DMS53 treated with DMSO at 0.1 percent for 48 hours (cell line): ENCODE measurements at regions not wholly inside any gene's neighbourhood (a gene's known extent, or its start where the extent isn't known, plus 50 kb on each side); places are given as distances from the start of the nearest gene placed in this dataset.
A peak's percentile ranks its signal among the peaks of the same experiment; 100 is the strongest.

ENCODE experiments used
- DNase-seq: peaks from one replicate; lab custom pipeline; 2025; ENCODE audit not compliant: unreplicated experiment; lab: John Stamatoyannopoulos, UW

DNA sequence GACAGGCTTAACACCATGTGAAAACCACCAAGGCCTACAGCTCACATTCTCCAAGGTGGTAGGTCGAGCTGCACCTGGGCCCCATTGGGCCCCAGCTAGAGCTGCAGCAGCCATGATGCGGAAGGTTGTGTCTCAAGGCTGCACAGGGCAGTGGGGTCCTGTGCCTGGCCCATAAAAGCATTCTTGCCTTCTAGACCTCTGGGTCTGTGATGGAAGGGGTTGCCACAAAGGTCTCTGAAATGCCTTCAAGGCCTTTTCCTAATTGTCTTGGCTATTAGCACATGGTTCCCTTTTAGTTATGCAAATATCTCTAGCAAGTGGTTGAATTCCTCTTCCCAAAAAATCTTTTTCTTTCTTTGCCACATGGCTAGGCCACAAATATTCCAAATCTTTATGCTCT, 52.5 kb upstream of the C11orf58 start:
- no peak for DNase-seq

DNA sequence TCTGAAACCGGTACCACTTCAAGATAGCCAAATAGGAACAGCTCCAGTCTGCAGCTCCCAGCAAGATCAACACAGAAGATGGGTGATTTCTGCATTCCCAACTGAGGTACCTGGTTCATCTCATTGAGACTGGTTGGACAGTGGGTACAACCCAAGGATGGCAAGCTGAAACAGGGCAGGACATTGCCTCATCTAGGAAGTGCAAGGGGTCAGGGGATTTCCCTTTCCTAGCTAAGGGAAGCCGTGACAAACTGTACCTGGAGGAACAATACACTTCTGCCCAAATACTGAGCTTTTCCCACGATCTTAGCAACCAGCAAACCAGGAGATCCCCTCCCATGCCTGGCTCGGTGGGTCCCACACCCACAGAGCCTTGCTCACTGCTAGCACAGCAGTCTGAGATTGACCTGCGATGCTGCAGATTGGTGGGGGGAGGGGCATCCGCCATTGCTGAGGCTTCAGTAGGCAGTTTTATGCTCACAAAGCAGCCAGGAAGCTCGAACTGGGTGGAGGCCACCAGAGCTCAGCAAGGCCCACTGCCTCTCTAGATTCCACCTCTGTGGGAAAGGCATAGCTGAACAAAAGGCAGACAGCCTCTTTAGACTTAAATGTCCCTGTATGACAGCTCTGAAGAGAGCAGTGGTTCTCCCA, 59.9 kb upstream of the C11orf58 start:
- DNase-seq = no peak

DNA sequence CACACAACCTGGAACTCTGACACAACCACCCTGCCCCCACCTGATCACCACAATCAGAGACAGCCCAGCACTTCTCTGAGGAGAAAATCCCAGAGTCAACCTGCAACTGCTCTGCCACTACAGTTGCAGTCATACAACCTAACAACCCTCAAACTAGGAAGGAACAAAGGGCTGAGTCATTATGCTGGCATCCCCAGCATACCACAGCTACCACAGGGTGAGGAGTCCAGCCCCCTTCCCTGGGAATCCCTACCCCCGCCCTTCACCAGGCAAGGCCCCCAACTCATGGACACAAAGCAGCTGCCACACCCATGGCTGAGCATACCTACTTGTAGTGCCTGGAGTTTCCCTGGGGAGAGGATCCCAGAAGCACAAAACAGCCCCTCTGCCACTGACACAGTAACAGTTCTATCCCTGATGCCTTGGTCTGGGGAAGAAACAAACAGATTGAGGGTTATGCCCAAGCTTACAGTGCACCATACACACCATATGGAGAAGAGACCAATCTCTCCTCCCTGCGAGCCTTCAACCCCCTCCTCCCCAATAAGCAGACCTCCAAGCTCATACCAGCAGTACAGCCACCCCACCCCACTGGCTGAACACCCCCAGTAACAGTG, 68.5 kb upstream of the C11orf58 start:
- DNase-seq = no peak

DNA sequence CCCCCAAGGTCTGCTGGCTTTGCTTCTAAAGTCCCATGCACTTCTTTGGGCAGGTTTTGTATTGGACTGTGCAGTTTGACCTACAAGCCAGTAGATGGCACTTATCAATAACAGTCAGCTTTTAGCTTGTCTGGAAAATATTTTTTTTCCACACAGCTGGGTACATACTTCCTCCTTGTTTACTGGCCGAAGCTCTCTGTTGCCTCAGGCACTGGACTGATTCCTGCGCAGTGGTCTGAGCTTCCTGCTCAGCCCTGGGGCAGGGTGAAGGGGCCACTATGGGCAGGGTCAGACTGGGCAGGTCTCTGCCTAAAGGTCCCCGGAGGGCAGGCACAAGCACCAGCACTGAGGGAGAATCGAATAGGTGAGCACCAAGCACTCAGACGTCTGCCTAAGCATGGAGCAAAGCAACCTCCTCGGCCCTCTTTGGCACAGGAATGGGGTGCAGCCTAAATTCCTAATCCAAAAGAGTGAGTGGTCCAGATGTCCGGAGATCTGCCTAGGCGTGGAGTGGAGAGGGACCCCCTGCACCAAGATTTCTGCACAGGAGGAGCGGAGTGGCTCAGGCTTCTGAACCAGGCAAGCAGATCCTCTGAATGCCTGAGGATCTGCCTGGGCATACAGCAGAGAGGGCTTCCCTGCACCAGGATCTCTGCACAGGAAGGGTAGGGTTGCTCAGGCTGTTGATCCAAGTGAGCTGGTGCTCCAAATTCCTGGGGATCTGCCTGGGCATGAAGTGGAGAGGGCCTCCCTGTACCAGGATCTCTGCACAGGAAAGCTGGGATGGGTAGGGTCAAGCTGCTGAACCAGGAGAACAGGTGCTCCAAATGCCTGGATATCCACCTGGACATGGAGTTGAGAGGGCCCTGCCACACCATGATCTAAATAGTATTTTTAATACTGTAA, 105.9 kb upstream of the C11orf58 start:
- peak; percentile 47 for DNase-seq

DNA sequence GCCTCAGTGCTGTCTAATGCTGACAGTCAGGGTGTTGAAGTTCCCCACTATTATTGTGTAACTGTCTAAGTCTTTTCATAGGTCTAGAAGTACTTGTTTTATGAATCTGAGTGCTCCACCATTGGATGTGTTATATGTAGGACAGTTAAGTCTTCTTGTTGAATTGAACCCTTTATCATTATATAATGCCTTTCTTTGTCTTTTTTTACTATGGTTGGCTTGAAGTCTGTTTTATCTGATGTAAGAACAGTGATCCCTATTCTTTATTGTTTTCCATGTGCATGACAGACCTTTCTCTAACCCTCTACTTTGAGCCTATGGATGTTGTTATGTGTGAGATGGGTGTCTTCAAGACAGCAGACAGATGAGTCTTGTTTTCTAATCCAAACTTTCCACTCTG, 107.8 kb upstream of the C11orf58 start:
- no peak for DNase-seq

DNA sequence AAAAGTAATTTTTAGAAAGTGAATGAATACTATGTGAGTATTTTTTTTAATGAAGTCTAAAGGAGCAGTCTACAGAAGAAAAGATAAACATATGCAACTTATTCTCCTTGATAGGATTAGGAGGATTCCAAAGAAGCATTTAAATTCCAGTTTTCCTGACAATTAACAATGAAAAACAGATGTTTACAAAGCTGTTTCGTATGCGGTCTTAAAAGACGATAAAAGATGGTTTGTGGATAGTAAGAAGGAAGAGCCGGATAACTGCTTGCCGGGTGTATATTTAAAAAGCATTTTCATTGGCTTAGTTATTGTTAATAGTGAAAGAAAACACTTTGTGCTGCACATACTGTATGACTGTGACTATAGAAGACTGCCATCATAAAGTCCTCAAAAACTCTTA, 120.0 kb upstream of the C11orf58 start:
- DNase-seq = no peak

DNA sequence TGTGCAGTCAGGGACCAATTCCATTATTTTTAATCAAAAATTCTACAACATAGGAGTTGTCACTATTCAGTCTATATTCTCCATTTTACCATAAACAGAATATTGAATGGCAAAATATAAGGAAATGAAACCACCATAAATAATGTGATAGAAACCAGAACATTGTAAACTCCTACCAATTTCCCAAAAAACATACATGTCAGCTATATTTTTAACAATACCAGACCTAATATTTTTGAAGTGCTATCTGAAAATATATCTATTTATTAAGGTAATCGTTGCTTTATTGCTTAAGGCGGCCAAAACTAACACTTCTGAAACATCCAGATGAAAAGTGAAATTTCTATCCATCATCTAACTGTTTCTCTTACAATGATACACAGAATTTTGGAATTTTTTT, 123.0 kb upstream of the C11orf58 start:
- no peak for DNase-seq

DNA sequence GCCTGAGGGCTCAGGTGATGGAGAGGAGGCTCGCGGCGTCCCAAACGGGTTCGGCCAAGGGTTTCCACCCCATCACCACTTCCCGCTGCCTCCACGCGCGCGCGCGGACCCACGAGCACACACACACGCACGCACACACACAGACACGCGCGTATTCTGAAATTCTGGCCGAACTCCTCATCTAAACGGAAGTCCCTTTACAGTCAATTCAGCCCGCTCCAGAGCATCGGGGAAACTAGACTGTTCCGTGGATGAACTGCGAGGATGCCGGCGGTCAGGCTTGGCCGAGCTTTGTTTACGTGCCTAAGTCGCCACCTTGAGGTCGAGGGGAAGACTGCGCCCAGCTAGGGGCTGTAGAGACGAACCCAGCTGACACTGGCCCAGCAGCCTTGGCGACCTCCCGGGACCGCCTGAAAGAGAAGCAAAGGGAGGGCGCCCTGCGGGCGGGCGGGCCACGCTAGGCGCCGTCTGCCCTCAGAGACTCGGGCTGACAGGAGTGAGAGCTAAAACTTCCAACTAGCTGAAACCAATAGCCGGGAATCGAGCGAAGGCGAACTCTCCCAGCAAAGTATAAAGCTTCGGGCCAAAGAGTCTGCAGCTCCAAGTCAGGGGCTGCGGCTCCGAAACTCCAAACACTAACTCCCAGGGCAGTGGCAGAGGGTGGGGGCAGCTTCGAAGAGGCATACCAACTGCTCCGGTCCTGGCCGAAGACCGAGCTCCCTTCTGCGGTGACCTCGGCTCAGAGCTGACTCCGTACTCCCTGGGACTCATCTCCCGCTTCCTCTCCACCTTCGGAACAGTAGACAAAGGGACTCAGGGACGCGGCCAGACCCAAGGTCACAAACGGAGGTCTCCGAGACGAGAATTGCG, 124.7 kb upstream of the C11orf58 start:
- peak; percentile 73 for DNase-seq

DNA sequence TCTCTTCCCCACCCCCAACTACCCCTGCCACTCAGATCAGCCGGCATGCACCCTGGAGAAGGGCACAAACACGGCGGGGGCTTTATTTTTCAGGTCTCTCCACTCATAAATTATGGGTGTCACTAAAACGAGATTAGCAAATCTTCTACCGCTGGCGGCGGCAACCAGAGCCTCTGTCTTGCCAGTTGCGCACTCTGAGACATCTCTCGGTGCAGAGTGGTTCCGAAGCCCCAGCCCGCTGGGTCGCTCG, 125.3 kb upstream of the C11orf58 start:
- DNase-seq = peak; percentile 28

DNA sequence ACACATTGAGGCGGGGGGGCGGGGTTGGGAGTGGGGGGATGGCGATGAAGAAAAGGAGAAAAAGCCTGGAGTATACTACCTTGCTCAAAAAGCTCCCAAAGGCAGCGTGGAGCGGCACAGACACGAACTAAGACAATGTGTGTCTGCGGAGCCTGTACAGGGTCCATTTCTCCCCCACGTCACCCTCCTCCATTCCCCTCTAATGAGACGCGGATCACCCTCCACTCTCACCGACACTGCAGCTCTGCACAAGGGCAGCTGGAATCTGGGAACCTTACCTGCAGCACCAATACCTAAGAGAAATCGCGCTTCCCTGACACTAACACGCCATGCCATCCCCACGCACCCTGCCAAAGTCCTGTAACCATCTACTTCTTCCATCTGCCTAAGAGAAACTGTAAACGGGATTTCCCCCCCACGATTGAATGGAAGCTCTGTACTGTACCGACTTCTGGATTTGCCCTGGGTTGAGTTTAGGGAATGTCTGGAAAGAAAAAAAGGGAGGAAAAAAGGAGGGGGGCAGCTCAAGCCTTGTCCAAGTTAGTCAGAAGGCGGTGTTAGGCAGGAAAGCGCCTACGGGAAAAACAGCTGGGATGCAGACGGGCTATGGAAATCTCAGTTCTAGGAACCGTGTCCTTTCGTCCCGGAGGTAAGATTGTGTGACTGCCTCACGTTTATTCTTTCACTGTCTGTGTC, 125.7 kb upstream of the C11orf58 start:
- DNase-seq = peak; percentile 26

DNA sequence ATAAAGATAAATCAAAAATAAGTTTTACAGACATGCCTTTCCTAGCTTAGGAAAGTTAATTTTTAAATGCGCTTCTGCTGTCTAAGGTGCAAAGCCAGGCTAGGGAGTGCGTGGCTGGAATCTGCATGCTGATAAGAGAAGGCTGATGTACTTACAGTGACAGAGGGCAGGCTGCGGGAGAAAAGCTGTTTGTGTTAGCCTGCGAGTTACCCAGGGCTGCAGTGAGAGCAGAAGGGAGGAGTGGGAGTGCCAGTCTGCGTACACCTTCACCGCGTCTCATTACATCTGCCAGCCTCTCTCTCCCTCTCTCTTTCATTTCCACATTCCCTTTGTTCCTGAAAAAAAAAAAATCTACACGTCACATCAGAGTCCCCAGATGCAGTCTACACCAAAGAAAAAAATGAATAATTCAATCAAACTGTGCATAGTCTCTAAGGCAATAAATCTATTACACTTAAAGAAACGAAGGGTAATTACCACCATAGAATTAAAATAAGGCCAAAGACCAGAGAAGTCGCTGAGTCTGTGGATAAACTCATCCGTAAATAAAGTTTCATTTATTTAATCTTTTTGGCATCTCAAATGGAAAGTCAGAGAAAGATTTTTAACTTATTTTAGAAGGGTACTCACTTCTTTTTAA, 126.4 kb upstream of the C11orf58 start:
- no peak for DNase-seq

DNA sequence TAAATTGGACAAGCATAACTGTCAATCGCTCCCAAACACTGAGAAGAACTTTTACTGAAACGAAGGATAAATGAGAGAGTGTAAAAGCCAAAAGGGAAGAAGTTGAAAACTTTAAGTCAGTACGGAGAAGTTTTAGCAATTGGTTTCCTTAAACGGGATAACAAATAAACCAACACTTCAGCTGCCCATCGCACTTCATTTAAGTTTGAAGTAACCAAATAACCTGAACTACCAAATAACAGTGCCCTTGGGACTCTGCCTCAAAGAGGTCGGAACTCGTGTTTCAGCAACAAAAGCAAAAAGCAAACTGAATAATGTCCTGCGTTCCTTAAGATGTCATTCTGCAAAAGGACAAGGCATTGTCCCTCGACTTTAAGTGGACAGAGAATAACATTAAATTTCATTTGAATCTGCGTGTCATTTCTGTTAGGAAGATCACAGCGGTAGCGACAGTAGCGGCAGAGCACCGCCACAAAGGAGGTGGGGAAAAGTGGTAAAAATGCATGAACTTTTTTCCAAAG, 127.0 kb upstream of the C11orf58 start:
- no peak for DNase-seq

DNA sequence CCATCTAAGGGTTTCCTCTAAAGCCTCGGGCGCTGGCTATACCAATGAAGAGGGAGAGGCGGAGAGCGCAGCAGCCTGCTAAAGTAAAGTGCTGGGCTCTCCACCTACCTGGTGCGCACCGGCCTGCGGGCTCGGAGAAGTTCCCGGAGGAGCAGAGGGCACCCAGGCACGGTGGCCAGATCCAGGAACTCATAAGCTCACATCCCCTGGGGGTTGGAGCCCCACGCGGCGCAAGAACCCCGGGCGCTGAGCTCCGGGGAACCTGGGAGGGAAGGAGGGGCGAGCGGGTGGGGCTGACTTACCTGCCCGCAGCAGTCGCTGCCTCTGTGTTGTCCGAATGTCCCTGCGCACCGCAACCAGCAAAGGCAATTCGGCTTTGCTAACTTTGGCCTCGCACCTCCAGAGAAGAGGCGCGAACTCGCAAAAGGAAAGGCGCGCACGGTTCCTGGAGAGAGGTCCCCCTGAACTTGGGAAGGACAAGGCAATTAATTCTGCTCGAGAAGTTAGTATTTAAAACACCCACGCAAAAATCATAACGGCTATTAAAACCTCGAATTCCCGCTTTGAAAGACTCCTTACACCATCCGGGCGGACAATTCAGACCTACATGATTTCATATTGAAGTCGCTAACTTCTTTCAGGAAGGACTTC, 127.6 kb upstream of the C11orf58 start:
- DNase-seq = no peak

DNA sequence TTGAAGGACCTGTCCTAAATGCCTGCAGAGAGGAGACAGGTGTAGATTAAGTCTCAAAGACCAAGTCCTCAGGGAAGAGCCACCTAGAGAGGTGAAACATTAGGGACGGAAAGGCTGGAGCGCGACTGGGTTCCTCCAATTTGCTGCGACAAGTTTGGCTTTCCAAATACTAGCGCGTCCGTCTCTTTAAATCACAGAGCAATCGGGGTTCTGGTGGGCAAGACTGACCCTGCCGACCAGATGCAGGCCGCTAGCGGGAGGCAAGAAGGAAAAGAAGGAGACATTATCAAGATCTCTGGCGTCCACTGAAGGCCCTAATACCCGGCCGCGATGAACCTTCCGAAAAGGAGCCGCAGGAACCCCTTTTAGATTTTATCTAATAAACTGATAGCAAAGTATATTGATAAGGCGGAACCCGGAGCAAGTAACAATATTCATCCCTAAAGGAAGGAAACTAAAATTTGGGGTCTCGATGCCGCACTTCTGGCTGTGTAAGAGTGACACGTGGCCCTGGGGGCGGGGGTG, 128.2 kb upstream of the C11orf58 start:
- no peak for DNase-seq

DNA sequence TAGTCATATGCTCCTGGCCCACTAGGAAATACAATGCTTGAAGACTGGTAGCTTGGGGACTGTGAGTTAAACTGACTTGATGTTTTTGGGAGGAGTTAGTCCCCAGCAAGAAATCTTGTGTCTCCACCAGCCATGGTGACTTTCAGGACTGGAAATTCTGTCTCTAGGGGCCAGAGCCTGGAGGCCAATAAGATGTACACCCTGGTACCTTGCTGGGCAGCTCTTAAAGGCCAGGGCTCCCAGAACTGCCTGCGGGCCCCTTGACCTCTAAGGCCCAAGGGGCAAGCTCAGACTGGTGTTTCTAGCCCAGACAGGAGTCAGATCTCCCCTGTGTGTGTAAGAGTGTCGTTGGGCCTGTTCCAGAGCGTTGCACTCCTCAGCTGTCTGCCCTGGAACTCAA, 128.7 kb upstream of the C11orf58 start:
- DNase-seq = no peak

DNA sequence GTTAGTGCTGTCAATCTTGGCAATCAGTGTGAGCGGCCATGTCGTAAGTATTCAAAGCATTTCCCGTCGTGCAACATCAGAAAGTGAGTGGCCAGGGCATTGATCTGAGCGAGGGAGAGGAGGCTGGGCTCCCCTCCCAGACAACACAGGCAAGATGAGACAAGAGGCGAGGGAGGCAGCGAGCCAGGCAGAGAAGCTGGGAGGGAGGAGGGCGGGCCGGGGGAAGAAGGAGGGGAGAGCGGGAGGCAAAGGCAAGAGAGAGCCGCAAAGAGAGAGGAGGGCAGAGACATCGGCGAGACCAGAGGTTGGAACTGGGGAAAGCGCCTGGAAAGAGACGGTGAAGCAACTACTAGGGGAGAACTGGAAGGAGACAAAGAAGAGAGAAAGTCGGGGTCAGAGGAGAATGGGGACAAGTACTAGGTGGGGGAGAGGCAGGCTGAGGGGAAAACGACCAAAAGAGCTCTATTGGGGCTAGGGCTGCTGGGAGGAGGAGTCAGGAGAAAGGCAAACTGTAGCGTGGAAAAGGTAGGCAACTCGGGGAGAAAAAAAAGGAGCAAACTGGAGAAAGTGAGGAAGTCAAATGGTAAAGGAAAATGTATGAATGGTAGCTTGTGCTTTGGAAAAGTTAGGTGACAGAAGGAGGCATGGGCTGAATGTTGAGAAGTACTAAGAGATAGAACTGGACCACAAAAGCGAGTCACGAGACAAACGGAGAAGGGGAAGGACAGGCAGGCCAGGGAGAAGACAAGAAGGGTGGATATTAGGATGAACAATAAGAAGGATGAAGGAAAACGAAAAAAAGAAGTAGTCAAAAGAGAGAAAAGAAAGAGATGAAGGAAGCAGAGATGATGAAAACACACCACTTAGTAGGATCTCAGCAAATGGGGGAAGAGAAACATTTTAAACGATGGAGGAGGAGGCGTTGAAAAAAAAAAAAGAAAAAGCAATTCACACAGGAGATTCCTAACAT, 130.5 kb upstream of the C11orf58 start:
- no peak for DNase-seq

DNA sequence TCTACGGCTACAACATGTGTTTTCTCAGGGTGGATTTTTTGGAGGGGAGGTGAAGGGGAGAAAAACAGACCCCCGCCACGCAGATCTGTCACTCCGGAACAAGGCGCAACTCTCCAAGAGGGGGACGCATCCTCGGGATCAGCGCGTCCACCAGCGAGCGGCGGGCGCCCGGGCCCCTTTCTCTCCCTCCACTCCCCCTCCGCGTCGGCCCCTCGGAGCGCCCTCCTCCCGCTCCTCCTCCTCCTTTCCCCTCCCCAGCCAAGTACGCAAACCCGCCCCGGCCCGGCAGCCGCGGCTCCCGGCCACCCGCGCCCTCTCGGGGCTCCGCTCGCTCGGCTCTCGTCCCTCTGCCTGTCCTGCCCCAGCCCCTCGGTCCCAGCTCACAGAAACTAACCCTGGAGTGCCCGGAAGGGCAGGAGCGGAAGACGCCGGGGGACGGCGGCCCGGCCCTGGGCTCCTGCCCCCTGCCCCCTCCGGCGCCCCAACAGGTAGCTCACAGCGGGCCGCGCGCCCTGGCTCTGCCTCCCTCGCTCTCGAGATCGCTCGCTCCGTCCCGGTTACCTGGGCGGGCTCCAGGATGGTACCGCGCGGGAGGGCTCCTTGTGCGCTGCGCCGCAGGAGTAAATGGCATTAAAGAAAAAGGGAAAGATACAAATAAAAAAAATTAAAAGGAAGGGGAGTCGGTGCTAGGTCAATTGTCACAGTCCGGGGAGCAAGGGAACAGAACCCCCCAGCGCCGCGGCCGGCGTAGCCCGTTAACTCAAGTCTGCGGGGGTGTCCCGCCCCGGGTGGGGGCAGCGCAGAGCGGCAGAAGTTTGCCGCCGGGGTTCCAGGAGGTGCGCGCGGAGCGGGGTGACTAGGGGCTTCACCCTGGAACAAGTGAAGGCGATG, 131.4 kb upstream of the C11orf58 start:
- DNase-seq = peak; percentile 11
